ENCODE measurements at regions not wholly inside any gene's neighbourhood (a gene's known extent, or its start where the extent isn't known, plus 50 kb on each side); places are given as distances from the start of the nearest gene placed in this dataset.
A peak's percentile ranks its signal among the peaks of the same experiment; 100 is the strongest.

DNA sequence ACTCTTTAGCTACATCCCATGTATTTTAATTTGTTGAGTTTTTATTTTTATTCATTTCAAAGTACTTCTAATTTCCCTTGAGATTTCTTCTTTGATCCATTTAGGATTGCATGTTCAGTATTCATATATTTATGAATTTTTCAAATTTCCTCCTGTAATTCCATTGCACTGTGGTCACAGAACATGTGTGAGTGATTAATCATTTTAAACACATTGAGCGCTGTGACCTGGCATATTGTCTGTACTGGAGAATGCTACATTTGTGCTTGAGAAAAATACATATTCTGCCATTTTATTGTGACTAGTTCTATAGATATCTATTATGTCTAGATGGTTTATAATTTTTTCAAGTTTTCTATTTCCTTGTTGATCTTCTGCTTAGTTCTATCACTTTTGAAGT is 353.7 kb downstream of the RAD51AP2 start:
- TF ChIP-seq, protein P1, sequence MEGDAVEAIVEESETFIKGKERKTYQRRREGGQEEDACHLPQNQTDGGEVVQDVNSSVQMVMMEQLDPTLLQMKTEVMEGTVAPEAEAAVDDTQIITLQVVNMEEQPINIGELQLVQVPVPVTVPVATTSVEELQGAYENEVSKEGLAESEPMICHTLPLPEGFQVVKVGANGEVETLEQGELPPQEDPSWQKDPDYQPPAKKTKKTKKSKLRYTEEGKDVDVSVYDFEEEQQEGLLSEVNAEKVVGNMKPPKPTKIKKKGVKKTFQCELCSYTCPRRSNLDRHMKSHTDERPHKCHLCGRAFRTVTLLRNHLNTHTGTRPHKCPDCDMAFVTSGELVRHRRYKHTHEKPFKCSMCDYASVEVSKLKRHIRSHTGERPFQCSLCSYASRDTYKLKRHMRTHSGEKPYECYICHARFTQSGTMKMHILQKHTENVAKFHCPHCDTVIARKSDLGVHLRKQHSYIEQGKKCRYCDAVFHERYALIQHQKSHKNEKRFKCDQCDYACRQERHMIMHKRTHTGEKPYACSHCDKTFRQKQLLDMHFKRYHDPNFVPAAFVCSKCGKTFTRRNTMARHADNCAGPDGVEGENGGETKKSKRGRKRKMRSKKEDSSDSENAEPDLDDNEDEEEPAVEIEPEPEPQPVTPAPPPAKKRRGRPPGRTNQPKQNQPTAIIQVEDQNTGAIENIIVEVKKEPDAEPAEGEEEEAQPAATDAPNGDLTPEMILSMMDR (IDR thresholded peaks at IDR 0.05; ENCODE audit: low read length, missing control alignments), result no peak
- no peak for DNase-seq (ENCODE audit: low read depth)
- no peak overlapping the region for H3K4me3 ChIP-seq (replicated peaks; ENCODE audit: low read depth, low read length)

DNA sequence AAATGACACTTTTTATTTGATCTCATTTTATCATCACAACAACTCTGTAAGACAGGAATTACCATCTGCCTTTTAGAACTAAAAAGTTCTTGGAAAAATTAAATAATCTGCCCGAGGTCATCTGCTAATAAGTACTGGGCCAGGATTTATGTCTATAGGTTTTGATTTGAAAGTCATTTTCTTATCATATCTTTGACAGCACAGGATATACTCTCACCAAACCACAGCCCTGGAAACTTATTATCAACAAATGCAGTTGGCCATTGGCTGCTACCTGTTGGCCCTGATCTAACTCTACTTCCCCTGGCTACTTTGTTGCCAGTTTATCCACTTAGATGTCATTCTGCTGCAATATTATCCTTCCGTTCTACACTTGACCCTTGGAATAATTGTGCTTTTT is 354.6 kb downstream of the RAD51AP2 start:
- no peak overlapping the region for H3K4me3 ChIP-seq (replicated peaks; ENCODE audit: low read depth, low read length)
- TF ChIP-seq, protein P1 (IDR thresholded peaks at IDR 0.05; ENCODE audit: low read length, missing control alignments), result no peak
- DNase-seq (ENCODE audit: low read depth), result no peak

DNA sequence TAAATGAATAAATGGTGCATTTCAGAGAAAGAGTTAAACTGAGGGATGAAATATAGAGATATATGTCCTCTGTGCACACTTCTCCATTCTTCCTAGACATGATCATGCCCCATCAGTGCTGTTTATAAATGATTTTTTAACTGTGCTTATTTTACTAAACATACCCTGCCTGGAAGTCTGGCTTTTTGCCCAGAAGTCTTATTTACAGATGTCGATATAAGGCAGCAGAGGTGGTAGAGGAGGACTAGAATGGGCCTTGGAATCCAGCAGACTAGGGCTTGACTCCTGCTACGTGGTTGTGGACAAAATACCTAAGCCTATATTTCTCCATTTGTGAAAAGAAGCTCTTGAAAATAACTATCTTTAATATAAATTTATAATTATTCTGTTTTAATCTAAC is 355.5 kb downstream of the RAD51AP2 start:
- TF ChIP-seq, protein P1 (IDR thresholded peaks at IDR 0.05; ENCODE audit: low read length, missing control alignments), result no peak
- no peak for DNase-seq (ENCODE audit: low read depth)
- H3K4me3 ChIP-seq (replicated peaks; ENCODE audit: low read depth, low read length), result no peak overlapping the region

DNA sequence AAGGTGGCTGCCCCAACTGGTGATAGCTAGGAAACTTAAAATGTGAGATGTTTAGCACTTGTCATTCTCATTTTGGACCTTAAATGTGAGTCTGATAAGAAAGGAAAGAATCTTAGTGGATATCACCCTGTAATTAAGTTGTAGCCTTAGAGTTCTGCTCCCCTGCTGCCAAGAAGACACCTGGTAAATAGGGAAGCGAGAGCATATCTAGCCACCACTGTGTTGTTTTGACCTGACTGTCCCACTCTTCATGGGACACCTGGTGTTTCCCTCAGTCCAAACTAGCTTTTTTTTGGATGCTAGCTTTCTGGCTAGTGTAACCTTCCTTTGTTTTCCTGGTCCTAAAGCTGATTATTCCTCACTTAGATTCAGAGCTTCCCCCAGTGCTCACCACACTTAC is 357.6 kb downstream of the RAD51AP2 start:
- no peak overlapping the region for H3K4me3 ChIP-seq (replicated peaks; ENCODE audit: low read depth, low read length)
- TF ChIP-seq, protein P1 (IDR thresholded peaks at IDR 0.05; ENCODE audit: low read length, missing control alignments), result no peak
- no peak for DNase-seq (ENCODE audit: low read depth)

DNA sequence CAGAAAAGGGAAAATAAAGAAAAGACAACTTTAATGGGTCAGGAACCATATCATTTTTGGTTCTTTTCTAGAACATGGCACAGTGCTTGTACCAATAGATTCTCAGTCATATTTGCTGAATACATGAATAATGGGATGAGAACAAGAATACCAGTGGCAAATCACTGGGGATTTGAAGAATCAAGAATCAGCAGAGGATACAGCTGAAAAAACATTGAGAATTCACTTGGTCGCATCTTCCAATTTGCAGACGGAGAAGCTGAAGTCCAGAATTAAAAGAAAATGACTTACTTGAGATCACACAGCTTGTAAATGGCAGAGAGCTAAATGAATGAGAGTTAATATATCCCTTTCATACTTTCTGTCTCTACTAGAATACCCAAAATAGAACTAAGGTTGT is 362.2 kb downstream of the RAD51AP2 start:
- TF ChIP-seq, protein P1 (IDR thresholded peaks at IDR 0.05; ENCODE audit: low read length, missing control alignments), result no peak
- DNase-seq (ENCODE audit: low read depth), result no peak
- H3K4me3 ChIP-seq (replicated peaks; ENCODE audit: low read depth, low read length), result no peak overlapping the region

DNA sequence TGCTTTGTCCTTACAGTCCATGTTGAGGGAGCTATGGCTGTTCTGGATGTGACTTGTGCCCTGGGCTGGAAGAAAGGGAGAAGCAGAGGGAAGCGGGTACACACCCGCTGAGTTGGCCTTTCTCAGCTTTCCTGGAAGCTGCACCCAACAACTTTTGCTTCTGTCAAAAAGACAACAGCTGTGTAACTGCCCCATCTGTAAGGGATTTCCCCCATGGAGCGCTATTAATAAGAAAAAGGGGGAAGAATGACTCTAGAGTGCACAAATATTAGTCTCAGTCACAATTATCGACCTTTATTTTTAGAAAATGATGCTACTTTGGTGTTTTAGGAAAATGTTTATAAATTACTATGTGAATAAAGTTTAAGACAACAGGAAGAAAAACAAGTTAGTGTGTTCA is 368.3 kb downstream of the RAD51AP2 start:
- DNase-seq (ENCODE audit: low read depth), result no peak
- TF ChIP-seq, protein P1 (IDR thresholded peaks at IDR 0.05; ENCODE audit: low read length, missing control alignments), result no peak
- no peak overlapping the region for H3K4me3 ChIP-seq (replicated peaks; ENCODE audit: low read depth, low read length)

DNA sequence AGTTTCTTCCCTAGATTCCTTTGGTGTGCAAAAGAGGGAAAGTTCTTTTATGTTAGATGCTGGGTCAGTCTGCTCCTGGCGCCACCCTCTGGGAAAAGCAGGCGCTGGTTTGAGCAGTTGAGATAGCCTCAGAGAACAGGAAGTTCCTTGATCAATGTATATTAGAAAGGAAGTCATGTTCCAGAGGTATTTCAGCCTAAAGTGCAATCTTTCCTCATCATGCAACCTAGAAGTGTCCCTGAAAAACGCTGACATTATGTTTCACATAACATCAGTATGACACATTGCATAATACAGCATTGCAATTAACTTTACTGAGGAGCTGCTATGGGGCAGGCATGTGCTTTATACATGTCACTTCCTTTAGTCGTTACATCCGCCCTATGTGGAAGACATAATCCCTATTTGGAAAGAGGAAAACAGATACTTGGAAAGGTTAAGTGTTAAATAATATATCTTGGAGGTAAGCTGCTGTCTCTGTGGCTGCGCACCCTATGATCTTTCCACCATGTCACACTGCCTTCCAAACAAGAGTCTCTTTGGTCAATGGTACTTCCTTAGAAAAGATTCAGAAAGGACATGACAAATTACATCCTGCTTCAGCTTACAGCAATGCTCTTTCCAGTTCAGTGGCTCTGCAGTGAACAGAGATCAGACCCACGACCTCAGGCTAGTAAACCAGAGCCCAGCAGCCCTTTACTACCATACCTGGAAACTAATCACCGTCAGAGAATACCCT is 369.7 kb downstream of the RAD51AP2 start:
- TF ChIP-seq, protein P1 (IDR thresholded peaks at IDR 0.05; ENCODE audit: low read length, missing control alignments), result peak; percentile 31
- peak; percentile 6 for DNase-seq (ENCODE audit: low read depth)
- H3K4me3 ChIP-seq (replicated peaks; ENCODE audit: low read depth, low read length), result no peak overlapping the region

Data from fibroblast of pulmonary artery (primary cell).